Activated naive CD4-positive, alpha-beta T cell treated with anti-CD3 and anti-CD28 coated beads, Interleukin-2, amount 50 U/mL, for 16 hours (primary cell): ENCODE measurements at regions not wholly inside any gene's neighbourhood (a gene's known extent, or its start where the extent isn't known, plus 50 kb on each side); places are given as distances from the start of the nearest gene placed in this dataset.

Source experiments
- DNase-seq: peaks from one replicate; pipeline ENCODE4 v3.0.0-alpha.2; 2020

DNA sequence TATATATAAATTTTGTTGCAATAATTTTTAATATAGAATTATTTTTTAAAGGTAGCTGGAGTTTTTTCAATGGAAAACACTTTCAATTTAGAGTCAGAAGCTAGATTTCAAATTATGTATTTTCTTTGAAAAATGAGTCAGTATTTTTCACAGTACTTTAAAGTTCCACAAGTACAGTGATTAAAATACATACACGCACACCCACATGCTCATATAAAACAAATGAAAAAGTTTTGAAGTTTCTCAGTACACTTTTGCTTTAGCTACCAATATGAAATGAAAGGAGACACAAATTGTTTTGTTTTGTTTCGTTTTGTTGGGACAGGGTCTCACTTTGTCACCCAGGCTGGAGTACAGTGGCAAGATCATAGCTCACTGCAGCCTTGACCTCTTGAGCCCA, 98.6 kb downstream of the CYB561 start:
- no peak for DNase-seq

GRCh38 chr17:63349478-63350000, 96.6 kb downstream of the CYB561 start:
- DNase-seq: no peak

DNA sequence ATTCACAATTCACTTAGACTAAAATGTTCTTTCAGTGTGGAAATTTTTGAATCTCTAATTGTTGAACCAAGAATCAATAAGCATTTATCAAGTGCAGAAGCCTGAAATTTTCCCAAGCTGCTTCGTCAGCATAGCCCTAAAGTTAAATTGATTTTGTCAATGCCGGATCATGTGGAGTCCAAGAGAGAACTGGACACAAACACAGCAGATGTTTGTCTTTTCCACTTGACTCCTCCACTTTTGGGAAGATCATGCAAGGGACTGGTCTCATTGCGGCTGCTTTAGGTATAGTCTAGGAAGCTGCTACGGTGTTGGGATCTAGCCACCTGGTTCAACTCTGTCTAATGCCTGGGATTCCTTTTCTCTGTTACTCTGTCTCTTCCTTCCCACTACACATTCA, 95.7 kb downstream of the CYB561 start:
- no peak for DNase-seq

DNA sequence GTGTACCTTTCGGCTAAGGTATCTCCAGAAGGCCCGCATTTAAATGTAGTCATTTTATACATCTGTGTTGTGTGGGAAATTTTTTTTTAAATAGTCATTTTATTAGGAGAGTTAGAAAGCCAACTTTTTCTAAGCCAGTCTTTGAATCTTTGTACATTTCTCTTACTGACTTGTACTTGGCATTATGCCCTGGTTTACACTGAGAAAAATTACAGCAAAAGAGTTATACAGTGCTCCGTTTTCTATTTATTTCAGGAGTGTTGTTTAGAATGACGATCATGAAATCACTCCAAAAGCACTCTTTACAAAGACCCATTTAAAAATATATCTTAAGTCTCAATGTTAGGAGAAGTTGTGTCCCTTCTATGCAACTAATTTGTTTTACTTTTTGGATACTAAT, 91.8 kb downstream of the CYB561 start:
- DNase-seq: no peak

GRCh38 chr17:63356337-63356757, 89.8 kb downstream of the CYB561 start:
- no peak for DNase-seq

DNA sequence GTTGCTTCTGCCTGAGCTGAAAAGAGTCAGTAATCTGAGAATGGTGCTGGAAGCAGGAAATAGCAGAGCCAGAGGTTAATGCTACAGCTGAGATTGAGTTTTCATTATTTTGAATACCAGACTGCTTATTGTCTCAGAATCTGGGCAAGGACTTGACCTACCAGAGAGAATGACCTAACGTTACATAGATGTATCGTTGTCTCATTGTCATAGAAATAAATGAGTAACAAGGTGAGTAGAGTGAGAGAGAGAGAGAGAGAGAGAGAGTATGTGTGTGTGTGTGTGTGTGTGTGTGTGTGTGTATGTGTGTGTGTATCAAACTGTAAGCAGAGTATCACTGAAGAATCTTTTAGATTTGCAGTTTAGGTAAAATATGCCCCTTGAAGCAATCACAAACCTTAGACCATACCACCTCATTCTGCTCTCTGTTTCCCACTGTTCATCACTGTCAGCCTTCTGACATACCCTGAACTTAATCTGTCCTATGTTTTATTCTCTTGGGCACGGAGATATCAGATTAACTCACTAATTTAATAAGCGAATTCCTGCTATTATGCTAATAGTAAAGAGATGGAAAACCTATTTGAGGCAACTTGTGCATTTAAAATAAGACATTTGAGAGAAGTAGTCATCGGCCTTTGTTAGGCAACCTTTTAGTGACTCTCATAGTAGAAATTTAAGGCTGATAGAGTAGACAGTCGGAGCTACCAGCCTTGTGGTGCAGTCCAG, 87.8 kb downstream of the CYB561 start:
- DNase-seq: no peak

GRCh38 chr17:63358956-63359355, 87.2 kb downstream of the CYB561 start:
- no peak for DNase-seq

DNA sequence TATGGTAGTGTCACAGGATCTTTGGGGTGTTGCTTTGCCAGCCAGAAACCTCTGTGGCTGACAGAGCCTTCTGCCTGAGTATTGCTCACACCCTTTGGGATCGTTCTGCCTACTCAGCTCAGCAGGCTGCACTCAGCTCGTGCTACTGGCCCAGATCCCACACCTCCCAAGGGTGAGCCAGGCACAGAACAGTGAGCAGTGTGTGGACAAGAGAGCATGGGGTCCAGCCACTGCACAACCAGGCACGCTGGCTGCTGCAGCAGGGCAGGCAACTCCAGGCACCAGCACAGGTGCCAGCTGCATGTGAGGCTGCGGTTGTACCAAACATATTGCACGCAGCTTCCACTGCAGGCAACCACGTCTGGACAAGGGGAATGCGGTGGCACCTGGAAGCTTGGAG, 84.9 kb downstream of the CYB561 start:
- no peak for DNase-seq

DNA sequence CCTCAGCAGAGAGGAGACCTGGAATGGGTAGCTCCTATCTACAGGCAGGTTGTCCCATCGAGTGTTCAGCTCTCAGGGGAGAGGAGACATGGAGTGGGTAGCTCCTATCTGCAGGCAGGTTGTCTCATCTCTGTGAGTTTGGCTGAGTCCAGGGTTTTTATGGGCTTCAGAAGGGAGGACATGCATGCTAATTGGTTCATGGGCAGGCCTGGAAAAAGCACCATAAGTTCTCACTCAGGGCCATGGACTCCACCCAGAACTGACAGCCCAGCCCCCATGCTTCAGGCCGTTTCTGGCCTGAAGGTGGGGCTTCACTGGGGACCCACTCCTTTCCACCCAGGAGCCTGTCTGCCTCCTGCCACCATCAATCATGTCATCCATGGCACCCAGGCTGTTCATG, 84.0 kb downstream of the CYB561 start:
- DNase-seq: no peak

DNA sequence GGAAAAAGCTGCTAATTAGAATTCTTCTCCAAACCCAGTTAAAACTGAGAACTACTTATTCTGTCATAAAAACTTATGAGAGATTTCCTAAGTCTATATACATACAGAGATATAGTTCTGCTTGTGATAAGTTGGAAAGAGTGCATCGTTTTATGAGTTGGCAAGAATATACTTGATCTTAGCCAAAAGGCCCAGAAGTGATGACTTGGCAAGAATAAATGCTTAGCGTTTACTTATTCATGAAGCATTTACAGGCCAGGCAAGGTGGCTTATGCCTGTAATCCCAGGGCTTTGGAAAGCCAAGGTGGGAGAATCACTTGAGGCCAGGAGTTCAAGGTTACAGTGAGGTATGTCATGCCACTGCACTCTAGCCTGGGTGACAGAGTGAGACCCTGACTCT, 81.7 kb downstream of the CYB561 start:
- DNase-seq: no peak

DNA sequence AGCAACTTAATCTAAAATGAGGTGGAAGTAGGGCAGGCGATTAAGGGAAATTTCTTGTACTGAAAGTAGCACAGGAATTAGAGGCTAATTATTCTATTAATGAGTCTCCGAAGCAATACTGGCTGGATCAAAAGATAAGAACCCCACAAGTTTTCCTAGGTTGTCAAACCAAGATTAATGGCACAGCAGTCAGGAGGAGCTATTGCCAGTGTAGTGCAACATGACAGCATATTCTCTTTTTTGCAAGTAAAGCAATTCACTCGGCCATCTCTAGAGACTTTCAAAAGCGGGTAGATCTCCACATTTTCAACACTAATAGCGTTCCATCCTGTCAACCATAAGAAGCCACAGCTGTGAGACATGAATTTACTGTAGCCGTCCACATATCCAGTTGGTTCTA, 81.2 kb downstream of the CYB561 start:
- no peak for DNase-seq

- DNase-seq: no peak
Measured at GRCh38 chr17:63365366-63366240, 80.5 kb downstream of the CYB561 start.

- DNase-seq: no peak
Measured at GRCh38 chr17:63366241-63366566, 79.9 kb downstream of the CYB561 start.

- DNase-seq: no peak
Measured at GRCh38 chr17:63369233-63369632, 76.9 kb downstream of the CYB561 start.

DNA sequence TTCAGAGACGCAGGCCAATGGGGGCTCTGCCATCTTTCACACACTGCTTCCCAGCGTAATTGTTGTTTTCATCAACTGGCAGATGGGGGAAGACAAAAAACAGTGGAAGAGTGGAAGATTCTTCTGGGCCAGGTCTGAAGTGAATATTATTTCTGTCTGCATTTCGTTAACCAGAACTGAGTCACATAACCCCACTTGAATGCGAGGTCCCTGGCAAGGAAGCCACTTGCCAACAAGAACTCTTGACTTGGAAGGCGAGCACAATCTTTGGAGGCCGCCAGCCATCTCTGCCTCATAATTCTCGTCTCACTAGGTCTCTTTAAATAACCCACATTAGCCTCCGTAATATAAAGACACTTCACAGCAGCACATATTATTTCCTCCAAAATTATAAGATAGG, 75.4 kb downstream of the CYB561 start:
- no peak for DNase-seq

- DNase-seq: no peak
Measured at GRCh38 chr17:63376949-63377348, 69.2 kb downstream of the CYB561 start.

- DNase-seq: no peak
Measured at GRCh38 chr17:63378411-63379375, 67.4 kb downstream of the CYB561 start.

- DNase-seq: no peak
Measured at GRCh38 chr17:63379636-63380035, 66.5 kb downstream of the CYB561 start.

GRCh38 chr17:63381101-63381729, 64.9 kb downstream of the CYB561 start:
- no peak for DNase-seq

GRCh38 chr17:63382136-63382535, 64.0 kb downstream of the CYB561 start:
- no peak for DNase-seq
